Loucy (cell line): ENCODE measurements at regions not wholly inside any gene's neighbourhood (a gene's known extent, or its start where the extent isn't known, plus 50 kb on each side); places are given as distances from the start of the nearest gene placed in this dataset.
A peak's percentile ranks its signal among the peaks of the same experiment; 100 is the strongest.

Source experiments
- H2AFZ ChIP-seq: fragments of 200-600 bp; sonication (generic); 2 replicates; pipeline ENCODE4 v1.6.0; 2016; ENCODE audit warnings: antibody characterized with exemption, mild to moderate bottlenecking, low read length, moderate library complexity
- H3F3A ChIP-seq: fragments of 200-600 bp; 2 replicates; pipeline ENCODE4 v1.6.0; 2016; ENCODE audit warnings: antibody characterized with exemption, low read depth, mild to moderate bottlenecking
- H3K27me3 ChIP-seq: fragments of 200-600 bp; sonication (generic); 2 replicates; pipeline ENCODE4 v1.6.1; 2014; ENCODE audit warnings: low read length, mild to moderate bottlenecking; ENCODE audit not compliant: insufficient read depth, poor library complexity, severe bottlenecking
- H3K36me3 ChIP-seq: fragments of 200-600 bp; sonication (generic); 2 replicates; pipeline ENCODE4 v1.6.1; 2016; ENCODE audit warnings: low read length; ENCODE audit not compliant: insufficient read depth
- H3K4me1 ChIP-seq: fragments of 200-600 bp; sonication (generic); 2 replicates; pipeline ENCODE4 v1.5.1; 2014; ENCODE audit warnings: low read length, mild to moderate bottlenecking; ENCODE audit not compliant: insufficient read depth, poor library complexity, severe bottlenecking
- H3K4me2 ChIP-seq: fragments of 200-600 bp; sonication (generic); 2 replicates; pipeline ENCODE4 v1.6.0; 2014; ENCODE audit warnings: antibody characterized with exemption, low read length, low read depth, mild to moderate bottlenecking; ENCODE audit not compliant: poor library complexity, severe bottlenecking
- H3K4me3 ChIP-seq: fragments of 200-600 bp; sonication (generic); 2 replicates; pipeline ENCODE4 v1.5.1; 2014; ENCODE audit warnings: low read length, mild to moderate bottlenecking, mixed read lengths; ENCODE audit not compliant: poor library complexity, severe bottlenecking
- H3K79me2 ChIP-seq: fragments of 200-600 bp; sonication (generic); 2 replicates; pipeline ENCODE4 v1.6.1; 2014; ENCODE audit warnings: low read length; ENCODE audit not compliant: insufficient read depth
- H3K9ac ChIP-seq: fragments of 200-600 bp; sonication (generic); 2 replicates; pipeline ENCODE4 v1.6.0; 2014; ENCODE audit warnings: mild to moderate bottlenecking, low read depth, low read length, moderate library complexity; ENCODE audit not compliant: poor library complexity, severe bottlenecking
- H3K9me2 ChIP-seq: fragments of 200-600 bp; sonication (generic); replicated peaks from 2 replicates; pipeline ENCODE4 v1.6.1; 2016; ENCODE audit warnings: low read depth, low read length, mixed read lengths
- H3K9me3 ChIP-seq: fragments of 200-600 bp; sonication (generic); 2 replicates; pipeline ENCODE4 v1.6.1; 2014; ENCODE audit warnings: mild to moderate bottlenecking, antibody characterized with exemption, low read length, low read depth; ENCODE audit not compliant: insufficient read depth
- H4K20me1 ChIP-seq: fragments of 200-600 bp; sonication (generic); 2 replicates; pipeline ENCODE4 v1.6.0; 2014; ENCODE audit warnings: antibody characterized with exemption, low read length, mild to moderate bottlenecking; ENCODE audit not compliant: insufficient read depth, poor library complexity, severe bottlenecking
- CTCF ChIP-seq: fragments of 200-600 bp; sonication (generic); conservative IDR thresholded peaks from 2 replicates; pipeline ENCODE4 v1.5.1; 2014; ENCODE audit warnings: mild to moderate bottlenecking, antibody characterized with exemption, low read length
- EZH2phosphoT487 ChIP-seq: fragments of 200-600 bp; IDR thresholded peaks from 2 replicates; pipeline ENCODE4 v1.6.1; 2018; ENCODE audit warnings: antibody characterized with exemption, mild to moderate bottlenecking, moderate library complexity, borderline replicate concordance

GRCh38 chr13:79782541-79783205, 301.7 kb downstream of the NDFIP2 start:
- Histone ChIP-seq H3K79me2 (no peaks in the 10 kb centered on the region), H3K4me2 (no peak overlapping the region), H3K27me3 (no peaks in the 10 kb centered on the region), H3K9me3 (no peaks in the 10 kb centered on the region), H4K20me1 (no peaks in the 10 kb centered on the region), H3K36me3 (no peaks in the 10 kb centered on the region), H3F3A (no peaks in the 10 kb centered on the region), H3K4me1 (peaks cover 4% of the 10 kb centered on the region), H2AFZ (peak overlapping the region; percentile 39), H3K9ac (no peak overlapping the region), H3K9me2 (no peaks in the 10 kb centered on the region), H3K4me3 (no peak overlapping the region)
- TF ChIP-seq EZH2phosphoT487: no peak
- TF ChIP-seq CTCF: no peak

DNA sequence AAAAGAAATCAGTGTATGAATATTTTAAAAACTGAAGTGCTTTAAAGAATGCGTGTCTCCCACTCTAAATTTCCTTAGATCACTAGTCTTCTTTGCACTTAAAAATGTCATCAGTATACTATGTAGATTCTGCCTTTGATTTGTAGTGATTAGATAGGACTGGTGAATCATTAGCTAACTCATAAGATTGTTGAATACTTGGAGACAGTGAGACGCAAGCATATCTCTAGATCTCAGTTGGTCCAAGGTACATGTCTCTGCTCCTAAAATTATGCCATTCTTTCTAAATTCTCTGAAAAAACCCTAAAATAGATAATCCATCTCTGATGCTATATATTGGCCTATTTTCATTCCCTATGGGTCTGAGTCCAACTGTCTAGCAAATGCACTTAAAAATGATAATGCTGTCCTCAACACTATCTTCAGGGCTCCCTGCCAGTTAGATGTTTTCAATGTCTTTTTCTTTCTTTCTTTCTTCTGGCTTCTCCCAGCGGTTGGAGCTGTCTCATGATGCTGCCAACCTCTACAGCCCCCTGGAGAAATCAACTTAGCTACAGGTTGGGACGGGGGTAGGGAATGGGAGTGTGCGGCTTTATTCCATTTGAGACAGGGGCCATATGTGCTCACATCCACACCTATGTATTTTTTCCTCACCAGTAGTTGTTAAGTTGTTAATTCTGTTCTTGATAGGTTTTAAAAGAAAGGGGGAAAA, 301.0 kb downstream of the NDFIP2 start:
- H3K4me1 ChIP-seq: peaks cover 4% of the 10 kb centered on the region
- H3K4me2 ChIP-seq: no peak overlapping the region
- no peaks in the 10 kb centered on the region for H3K79me2 ChIP-seq
- no peaks in the 10 kb centered on the region for H3K9me2 ChIP-seq
- H3K9ac ChIP-seq: no peak overlapping the region
- no peaks in the 10 kb centered on the region for H3K9me3 ChIP-seq
- H2AFZ ChIP-seq: peak overlapping the region; percentile 39; the same call in 1 of the 2 replicates
- no peaks in the 10 kb centered on the region for H4K20me1 ChIP-seq
- no peaks in the 10 kb centered on the region for H3K27me3 ChIP-seq
- H3F3A ChIP-seq: no peaks in the 10 kb centered on the region
- TF ChIP-seq CTCF: no peak
- no peaks in the 10 kb centered on the region for H3K36me3 ChIP-seq
- no peak overlapping the region for H3K4me3 ChIP-seq

- Histone ChIP-seq H3K79me2 (no peaks in the 10 kb centered on the region), H3K9me3 (no peaks in the 10 kb centered on the region), H3K9ac (no peak overlapping the region), H3K4me3 (no peak overlapping the region), H3K4me2 (no peak overlapping the region), H3K4me1 (peaks cover 4% of the 10 kb centered on the region), H3K36me3 (no peaks in the 10 kb centered on the region), H2AFZ (no peak overlapping the region; the same call in 1 of the 2 replicates), H4K20me1 (no peaks in the 10 kb centered on the region), H3F3A (no peaks in the 10 kb centered on the region), H3K27me3 (no peaks in the 10 kb centered on the region), H3K9me2 (no peaks in the 10 kb centered on the region)
- TF ChIP-seq CTCF (no peak), EZH2phosphoT487 (no peak)
Observed at GRCh38 chr13:79780240-79780639, 299.3 kb downstream of the NDFIP2 start.
